ENCODE measurements at regions not wholly inside any gene's neighbourhood (a gene's known extent, or its start where the extent isn't known, plus 50 kb on each side); places are given as distances from the start of the nearest gene placed in this dataset.

DNA sequence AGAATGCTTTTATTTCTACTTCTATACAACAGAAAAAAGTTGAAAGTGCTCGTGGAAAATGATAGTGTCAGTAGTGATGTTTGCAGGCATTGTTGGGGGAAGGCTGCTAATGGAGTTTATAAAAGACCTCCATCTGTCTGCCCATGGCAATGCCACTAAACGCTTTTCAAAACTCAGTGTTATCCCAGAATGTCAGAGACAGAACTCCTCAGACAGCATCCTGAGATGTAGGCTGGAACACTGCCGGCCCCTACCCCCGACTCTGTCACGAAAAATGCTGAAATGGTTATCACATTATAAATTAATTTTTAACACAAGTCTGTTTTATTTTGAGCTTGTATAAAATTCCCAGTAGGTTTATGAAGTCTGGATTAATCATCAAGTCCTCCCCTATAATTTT, 128.9 kb downstream of the HS3ST1 start:
- TF ChIP-seq POLR2AphosphoS5 (IDR thresholded peaks at IDR 0.05), result no peak
- TF ChIP-seq, protein P1, sequence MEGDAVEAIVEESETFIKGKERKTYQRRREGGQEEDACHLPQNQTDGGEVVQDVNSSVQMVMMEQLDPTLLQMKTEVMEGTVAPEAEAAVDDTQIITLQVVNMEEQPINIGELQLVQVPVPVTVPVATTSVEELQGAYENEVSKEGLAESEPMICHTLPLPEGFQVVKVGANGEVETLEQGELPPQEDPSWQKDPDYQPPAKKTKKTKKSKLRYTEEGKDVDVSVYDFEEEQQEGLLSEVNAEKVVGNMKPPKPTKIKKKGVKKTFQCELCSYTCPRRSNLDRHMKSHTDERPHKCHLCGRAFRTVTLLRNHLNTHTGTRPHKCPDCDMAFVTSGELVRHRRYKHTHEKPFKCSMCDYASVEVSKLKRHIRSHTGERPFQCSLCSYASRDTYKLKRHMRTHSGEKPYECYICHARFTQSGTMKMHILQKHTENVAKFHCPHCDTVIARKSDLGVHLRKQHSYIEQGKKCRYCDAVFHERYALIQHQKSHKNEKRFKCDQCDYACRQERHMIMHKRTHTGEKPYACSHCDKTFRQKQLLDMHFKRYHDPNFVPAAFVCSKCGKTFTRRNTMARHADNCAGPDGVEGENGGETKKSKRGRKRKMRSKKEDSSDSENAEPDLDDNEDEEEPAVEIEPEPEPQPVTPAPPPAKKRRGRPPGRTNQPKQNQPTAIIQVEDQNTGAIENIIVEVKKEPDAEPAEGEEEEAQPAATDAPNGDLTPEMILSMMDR (IDR thresholded peaks at IDR 0.05), result no peak
- TF ChIP-seq EP300 (IDR thresholded peaks at IDR 0.05), result no peak

All from gastroesophageal sphincter (tissue), 3 donors.